HCT116 (cell line): ENCODE measurements at regions not wholly inside any gene's neighbourhood (a gene's known extent, or its start where the extent isn't known, plus 50 kb on each side); places are given as distances from the start of the nearest gene placed in this dataset.

Experiments
- ATAC-seq: fragments of 200-7000 bp; cut with Tn5 transposase; 2 replicates; pipeline ENCODE4 v1.9.1; 2020; ENCODE audit warnings: mild to moderate bottlenecking, moderate library complexity
- BruUV-seq: library from RNA; stranded (reverse); fragments of 400-500 nt; replicated peaks from 2 replicates; lab custom pipeline; 2021; lab: Mats Ljungman, UMichigan
- CTCF ChIA-PET: fragments of 300-600 bp; sonication (Branson Sonifier 250); formaldehyde crosslinking; loops from one replicate; lab custom pipeline; 2021; ENCODE audit warnings: antibody characterized with exemption; lab: Charles Lee
- POLR2A ChIA-PET: fragments of 300-600, 350-600 bp; sonication (Branson Sonifier 250); formaldehyde crosslinking; loops from one replicate; lab custom pipeline; 2021; ENCODE audit warnings: antibody characterized with exemption; lab: Charles Lee
- RAD21 ChIA-PET, 2 experiments: fragments of 300-600 bp; sonication (Branson Sonifier 250); formaldehyde crosslinking; loops; one replicate each; lab custom pipeline; 2023; ENCODE audit warnings: low total read pairs in 2 of 2; ENCODE audit not compliant: uncharacterized antibody in 2 of 2, unreplicated experiment in 2 of 2, low non-redundant PET in 1 of 2; lab: Charles Lee
- DNase-seq: peaks from one replicate; pipeline ENCODE4 v3.0.0-alpha.2; 2010; ENCODE audit warnings: low read depth, low spot score
- H2AFZ ChIP-seq: fragments of 200-600 bp; shearing (Covaris generic), sonication (generic); 2 replicates; pipeline ENCODE4 v1.6.1; 2017; ENCODE audit warnings: low read depth, mixed run types, mixed read lengths, antibody characterized with exemption, low read length; ENCODE audit not compliant: poor library complexity, severe bottlenecking
- H3K27ac ChIP-seq: 2 replicates; pipeline ENCODE4 v1.5.1; 2012; ENCODE audit warnings: low read depth, low read length
- H3K27me3 ChIP-seq: fragments of 200-600 bp; sonication (generic); 2 replicates; pipeline ENCODE4 v1.6.1; 2016; ENCODE audit warnings: mixed run types, low read length, mixed read lengths; ENCODE audit not compliant: insufficient read depth
- H3K36me3 ChIP-seq, 2 experiments: fragments of 200-500 bp in 1 of 2; fragments of 200-600 bp in 1 of 2; sonication (Bioruptor generic) in 1 of 2; sonication (generic) in 1 of 2; 2 replicates each; pipeline versions ENCODE4 v1.5.1 to v1.6.1; 2014 to 2016; ENCODE audit warnings: low read length in 2 of 2, inconsistent platforms in 1 of 2, mixed read lengths in 1 of 2, mixed run types in 1 of 2; ENCODE audit not compliant: insufficient read depth in 2 of 2, control insufficient read depth in 1 of 2
- H3K4me1 ChIP-seq, 2 experiments: fragments of 200-600 bp in 1 of 2; sonication (generic) in 1 of 2; 2 replicates each; pipeline versions ENCODE4 v1.5.1 to v1.6.1; 2012 to 2017; ENCODE audit warnings: low read length in 2 of 2, inconsistent platforms in 1 of 2, mild to moderate bottlenecking in 1 of 2, mixed read lengths in 1 of 2, mixed run types in 1 of 2, moderate library complexity in 1 of 2; ENCODE audit not compliant: insufficient read depth in 2 of 2, control insufficient read depth in 1 of 2
- H3K4me2 ChIP-seq: fragments of 200-600 bp; sonication (generic); 2 replicates; pipeline ENCODE4 v1.6.1; 2017; ENCODE audit warnings: mixed run types, low read length, mixed read lengths
- H3K4me3 ChIP-seq, 2 experiments: fragments of 200-600 bp in 1 of 2; sonication (generic) in 1 of 2; replicated peaks in 1 of 2; 2 replicates each; pipeline ENCODE4 v1.5.1; 2011 to 2016; ENCODE audit warnings: low read length in 2 of 2, control low read depth in 1 of 2, low read depth in 1 of 2, mild to moderate bottlenecking in 1 of 2, mixed read lengths in 1 of 2, mixed run types in 1 of 2
- H3K79me2 ChIP-seq: fragments of 200-600 bp; sonication (generic); 2 replicates; pipeline ENCODE4 v1.6.1; 2017; ENCODE audit warnings: mild to moderate bottlenecking, mixed run types, low read length, moderate library complexity, mixed read lengths; ENCODE audit not compliant: insufficient read depth
- H3K9ac ChIP-seq: fragments of 200-600 bp; sonication (generic); 2 replicates; pipeline ENCODE4 v1.6.1; 2016; ENCODE audit warnings: low read length, mixed read lengths
- H3K9me2 ChIP-seq: fragments of 200-600 bp; sonication (generic), shearing (Covaris generic); 2 replicates; pipeline ENCODE4 v1.6.1; 2017; ENCODE audit warnings: mixed run types, mild to moderate bottlenecking, moderate library complexity; ENCODE audit not compliant: insufficient read depth
- H3K9me3 ChIP-seq, 2 experiments: fragments of 200-500 bp in 1 of 2; fragments of 200-600 bp in 1 of 2; sonication (Bioruptor generic) in 1 of 2; sonication (generic) in 1 of 2; 2 replicates each; pipeline ENCODE4 v1.6.1; 2014 to 2017; ENCODE audit warnings: low read length in 2 of 2, mixed read lengths in 2 of 2, inconsistent platforms in 1 of 2, low read depth in 1 of 2, mild to moderate bottlenecking in 1 of 2, mixed run types in 1 of 2, moderate library complexity in 1 of 2; ENCODE audit not compliant: control insufficient read depth in 1 of 2, insufficient read depth in 1 of 2
- H4K20me1 ChIP-seq: fragments of 200-600 bp; sonication (generic), shearing (Covaris generic); 2 replicates; pipeline ENCODE4 v1.6.1; 2017; ENCODE audit warnings: mixed run types, mild to moderate bottlenecking, moderate library complexity; ENCODE audit not compliant: insufficient read depth
- EGR1 ChIP-seq: IDR thresholded peaks from 2 replicates; pipeline ENCODE4 v1.6.1; 2012; ENCODE audit warnings: low read depth
- ELF1 ChIP-seq: IDR thresholded peaks from 2 replicates; pipeline ENCODE4 v1.6.1; 2012; ENCODE audit warnings: low read depth, borderline replicate concordance
- EZH2 ChIP-seq: fragments of 200-600 bp; sonication (generic); IDR thresholded peaks from 2 replicates; pipeline ENCODE4 v1.6.1; 2017; ENCODE audit warnings: antibody characterized with exemption, mixed run types
- EZH2phosphoT487 ChIP-seq: fragments of 200-600 bp; IDR thresholded peaks from 2 replicates; pipeline ENCODE4 v1.6.1; 2018; ENCODE audit warnings: antibody characterized with exemption, borderline replicate concordance
- POLR2A ChIP-seq: IDR thresholded peaks from 2 replicates; pipeline ENCODE4 v1.7.0; 2011; ENCODE audit warnings: borderline replicate concordance; ENCODE audit not compliant: insufficient read depth, insufficient read length; ENCODE audit errors: extremely low read depth
- POLR2AphosphoS5 ChIP-seq: IDR thresholded peaks from 2 replicates; pipeline ENCODE4 v1.6.1; 2011; ENCODE audit warnings: mild to moderate bottlenecking, low read depth, low read length, moderate library complexity
- SP1 ChIP-seq: IDR thresholded peaks from 2 replicates; pipeline ENCODE4 v1.6.1; 2012; ENCODE audit warnings: low read depth
- TCF7L2 ChIP-seq: IDR thresholded peaks from 2 replicates; pipeline ENCODE4 v1.7.0; 2011; ENCODE audit warnings: borderline replicate concordance, inconsistent platforms; ENCODE audit not compliant: insufficient read depth, insufficient read length; ENCODE audit errors: extremely low read depth
- YY1 ChIP-seq: IDR thresholded peaks from 2 replicates; pipeline ENCODE4 v1.6.1; 2011; ENCODE audit warnings: low read length, low read depth, moderate library complexity, mild to moderate bottlenecking; ENCODE audit not compliant: insufficient replicate concordance; ENCODE audit errors: extremely low read depth
- ZBTB33 ChIP-seq: IDR thresholded peaks from 2 replicates; pipeline ENCODE4 v1.6.1; 2011; ENCODE audit warnings: mild to moderate bottlenecking, low read length, moderate library complexity; ENCODE audit not compliant: insufficient replicate concordance; ENCODE audit errors: extremely low read depth
- ZFX ChIP-seq: fragments of 450-650 bp; IDR thresholded peaks from 2 replicates; pipeline ENCODE4 v1.6.1; 2017
- intact Hi-C: fragments of 100-400 bp; cut with micrococcal nuclease; formaldehyde crosslinking; loops from 2 replicates; pipeline ENCODE4 v1.10.0; 2022
- TF ChIP-seq, protein P1 (sequence below): IDR thresholded peaks from 2 replicates; pipeline ENCODE4 v1.6.1; 2012
- TF ChIP-seq, protein P2 (sequence below): IDR thresholded peaks from 2 replicates; pipeline ENCODE4 v1.6.1; 2012

DNA sequence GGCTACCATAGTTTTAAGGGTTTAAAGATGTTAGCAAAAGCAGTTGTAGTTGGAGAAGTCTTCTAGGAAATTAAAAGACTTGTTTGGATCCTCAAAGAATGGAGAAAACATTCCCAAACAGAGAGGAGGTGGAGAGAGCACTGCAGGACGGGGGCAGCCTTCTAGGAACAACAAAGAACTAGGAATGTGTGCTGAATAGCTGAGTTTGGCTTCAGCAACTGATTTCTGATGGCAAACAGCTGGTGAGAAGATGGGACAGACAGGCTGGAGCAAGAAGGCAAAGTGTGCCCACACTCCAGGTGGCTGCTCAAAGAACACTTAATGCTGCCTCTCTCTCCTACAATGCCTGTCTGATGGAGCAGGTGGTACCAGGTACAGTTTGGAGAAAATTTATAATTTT lies 1331.1 kb downstream of the ADGRL3 start:
- TF ChIP-seq, protein P1, sequence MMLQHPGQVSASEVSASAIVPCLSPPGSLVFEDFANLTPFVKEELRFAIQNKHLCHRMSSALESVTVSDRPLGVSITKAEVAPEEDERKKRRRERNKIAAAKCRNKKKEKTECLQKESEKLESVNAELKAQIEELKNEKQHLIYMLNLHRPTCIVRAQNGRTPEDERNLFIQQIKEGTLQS: no peak
- TF ChIP-seq TCF7L2 (no peak), EGR1 (no peak), EZH2phosphoT487 (no peak), ZFX (no peak), ZBTB33 (no peak), YY1 (no peak), SP1 (no peak), POLR2AphosphoS5 (no peak), EZH2 (no peak), ELF1 (no peak), POLR2A (no peak)
- TF ChIP-seq, protein P2, sequence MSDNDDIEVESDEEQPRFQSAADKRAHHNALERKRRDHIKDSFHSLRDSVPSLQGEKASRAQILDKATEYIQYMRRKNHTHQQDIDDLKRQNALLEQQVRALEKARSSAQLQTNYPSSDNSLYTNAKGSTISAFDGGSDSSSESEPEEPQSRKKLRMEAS: no peak
- peaks cover 6 to 19% of the 10 kb centered on the region in 2 experiments; a peak in 2 of 4 replicates for H3K9me3 ChIP-seq
- no TSS peak for BruUV-seq
- ChIA-PET POLR2A (no interaction called here), CTCF (no interaction called here), RAD21 (no interaction called here)
- no peak for ATAC-seq
- no peaks in the 10 kb centered on the region for H3K4me1 ChIP-seq
- no peaks in the 10 kb centered on the region for H3K36me3 ChIP-seq
- H2AFZ ChIP-seq: no peak overlapping the region
- DNase-seq: no peak
- no peaks in the 10 kb centered on the region for H4K20me1 ChIP-seq
- H3K9me2 ChIP-seq: no peaks in the 10 kb centered on the region
- intact Hi-C loops: no loop called here
- no peak overlapping the region for H3K27ac ChIP-seq
- H3K4me3 ChIP-seq: no peak overlapping the region
- no peak overlapping the region for H3K4me2 ChIP-seq
- H3K27me3 ChIP-seq: no peaks in the 10 kb centered on the region
- H3K9ac ChIP-seq: no peak overlapping the region
- H3K79me2 ChIP-seq: no peaks in the 10 kb centered on the region
